Smooth muscle cell (in vitro differentiated cells): ENCODE measurements at regions not wholly inside any gene's neighbourhood (a gene's known extent, or its start where the extent isn't known, plus 50 kb on each side); places are given as distances from the start of the nearest gene placed in this dataset.
"Not testable (repeated sequence)": the region's sequence is repeated elsewhere in the genome, so short reads cannot be mapped to it uniquely, and the experiment has no call there.

ENCODE experiments used
- DNase-seq: peaks from one replicate; lab custom pipeline; 2025; ENCODE audit not compliant: unreplicated experiment; lab: John Stamatoyannopoulos, UW
- H2AFZ ChIP-seq: fragments of 200-600 bp; sonication (generic); 2 replicates; pipeline ENCODE4 v1.6.0; 2016; ENCODE audit warnings: antibody characterized with exemption, low read depth, mild to moderate bottlenecking
- H3F3A ChIP-seq: fragments of 200-600 bp; sonication (generic); 2 replicates; pipeline ENCODE4 v1.6.0; 2017; ENCODE audit warnings: antibody characterized with exemption, low read depth
- H3K27ac ChIP-seq: fragments of 200-600 bp; sonication (generic); 2 replicates; pipeline ENCODE4 v1.5.1; 2016; ENCODE audit warnings: low read depth, mild to moderate bottlenecking
- H3K27me3 ChIP-seq: fragments of 200-600 bp; sonication (generic); 2 replicates; pipeline ENCODE4 v1.6.1; 2016; ENCODE audit warnings: low read depth, mild to moderate bottlenecking
- H3K36me3 ChIP-seq: fragments of 200-600 bp; sonication (generic); 2 replicates; pipeline ENCODE4 v1.5.1; 2016; ENCODE audit warnings: low read depth
- H3K4me1 ChIP-seq: fragments of 200-600 bp; sonication (generic); 2 replicates; pipeline ENCODE4 v1.5.1; 2016; ENCODE audit warnings: low read depth
- H3K4me2 ChIP-seq: fragments of 200-600 bp; sonication (generic); 2 replicates; pipeline ENCODE4 v1.6.0; 2016; ENCODE audit warnings: mild to moderate bottlenecking
- H3K4me3 ChIP-seq: fragments of 200-600 bp; sonication (generic); 2 replicates; pipeline ENCODE4 v1.5.1; 2016; ENCODE audit warnings: mild to moderate bottlenecking
- H3K79me2 ChIP-seq: fragments of 200-600 bp; sonication (generic); 2 replicates; pipeline ENCODE4 v1.6.0; 2016; ENCODE audit warnings: low read depth, mild to moderate bottlenecking
- H3K9ac ChIP-seq: fragments of 200-600 bp; sonication (generic); 2 replicates; pipeline ENCODE4 v1.6.0; 2016; ENCODE audit warnings: low read depth
- H3K9me3 ChIP-seq: fragments of 200-600 bp; sonication (generic); replicated peaks from 2 replicates; pipeline ENCODE4 v1.5.1; 2016; ENCODE audit warnings: low read depth
- H4K20me1 ChIP-seq: fragments of 200-600 bp; sonication (generic); 2 replicates; pipeline ENCODE4 v1.6.0; 2016; ENCODE audit warnings: low read depth
- WGBS: methylation state at CpG from one replicate; pipeline ENCODE4 v1.1.7; 2016; ENCODE audit warnings: low lambda C conversion rate; 5-methylcytosine and 5-hydroxymethylcytosine counted together
- TF ChIP-seq, protein P1 (sequence below): fragments of 200-600 bp; sonication (generic); IDR thresholded peaks from 2 replicates; pipeline ENCODE4 v1.5.1; 2017; ENCODE audit warnings: borderline replicate concordance, mild to moderate bottlenecking, antibody characterized with exemption; ENCODE audit not compliant: insufficient read depth, poor library complexity, severe bottlenecking

DNA sequence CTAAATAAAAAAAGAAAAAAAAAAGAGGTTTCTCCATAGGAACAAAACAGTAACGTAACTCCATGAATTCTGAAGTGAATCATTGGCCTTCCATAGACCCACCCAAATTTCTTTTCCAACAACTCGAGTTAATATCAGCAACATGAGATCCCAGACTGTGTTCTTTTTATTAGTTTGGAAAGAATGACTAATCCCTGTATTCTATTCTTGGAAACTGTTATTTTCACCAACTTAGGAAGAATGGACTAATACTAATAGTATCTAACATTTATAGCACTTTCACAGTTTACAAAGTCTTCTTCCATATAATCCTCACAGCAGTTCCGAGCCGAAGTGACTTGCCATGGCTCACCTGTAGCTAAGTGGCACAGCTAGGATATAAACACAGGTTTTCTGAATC lies 72.7 kb upstream of the SLC4A7 start:
- H3K9ac ChIP-seq, result no peak overlapping the region
- H3K4me2 ChIP-seq, result no peak overlapping the region
- no peak overlapping the region for H3K4me3 ChIP-seq
- H3K27me3 ChIP-seq, result no peaks in the 10 kb centered on the region
- no peaks in the 10 kb centered on the region for H3K9me3 ChIP-seq
- no peaks in the 10 kb centered on the region for H3K79me2 ChIP-seq
- no peaks in the 10 kb centered on the region for H3K4me1 ChIP-seq
- no peak for DNase-seq
- no peak overlapping the region for H2AFZ ChIP-seq
- H3K27ac ChIP-seq, result peak overlapping the region; percentile 72
- no peaks in the 10 kb centered on the region for H3K36me3 ChIP-seq
- TF ChIP-seq, protein P1, sequence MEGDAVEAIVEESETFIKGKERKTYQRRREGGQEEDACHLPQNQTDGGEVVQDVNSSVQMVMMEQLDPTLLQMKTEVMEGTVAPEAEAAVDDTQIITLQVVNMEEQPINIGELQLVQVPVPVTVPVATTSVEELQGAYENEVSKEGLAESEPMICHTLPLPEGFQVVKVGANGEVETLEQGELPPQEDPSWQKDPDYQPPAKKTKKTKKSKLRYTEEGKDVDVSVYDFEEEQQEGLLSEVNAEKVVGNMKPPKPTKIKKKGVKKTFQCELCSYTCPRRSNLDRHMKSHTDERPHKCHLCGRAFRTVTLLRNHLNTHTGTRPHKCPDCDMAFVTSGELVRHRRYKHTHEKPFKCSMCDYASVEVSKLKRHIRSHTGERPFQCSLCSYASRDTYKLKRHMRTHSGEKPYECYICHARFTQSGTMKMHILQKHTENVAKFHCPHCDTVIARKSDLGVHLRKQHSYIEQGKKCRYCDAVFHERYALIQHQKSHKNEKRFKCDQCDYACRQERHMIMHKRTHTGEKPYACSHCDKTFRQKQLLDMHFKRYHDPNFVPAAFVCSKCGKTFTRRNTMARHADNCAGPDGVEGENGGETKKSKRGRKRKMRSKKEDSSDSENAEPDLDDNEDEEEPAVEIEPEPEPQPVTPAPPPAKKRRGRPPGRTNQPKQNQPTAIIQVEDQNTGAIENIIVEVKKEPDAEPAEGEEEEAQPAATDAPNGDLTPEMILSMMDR, result no peak
- H3F3A ChIP-seq, result no peaks in the 10 kb centered on the region
- no peaks in the 10 kb centered on the region for H4K20me1 ChIP-seq
- 35% methylated on average over 4 of the region's 4 CpGs for WGBS

DNA sequence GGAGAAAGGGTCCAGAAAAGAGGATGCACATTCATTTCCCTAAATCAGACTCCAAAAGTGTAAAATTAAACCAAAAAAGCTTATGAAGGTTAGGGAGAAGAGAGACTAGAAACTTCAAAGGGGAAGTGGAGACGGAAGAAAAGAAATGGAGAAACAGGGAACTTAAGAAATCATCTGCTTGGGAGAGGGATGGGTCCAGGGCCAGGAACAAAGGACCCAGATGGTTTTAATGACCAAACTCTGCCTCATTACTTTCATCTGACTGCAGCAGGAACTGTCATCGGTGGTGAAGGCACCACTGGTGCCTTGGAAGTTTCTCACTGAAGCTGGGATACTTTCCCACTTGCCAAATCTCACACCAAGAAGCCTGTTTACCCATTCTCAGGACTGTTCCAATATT lies 70.5 kb upstream of the SLC4A7 start:
- H3K4me3 ChIP-seq, result no peak overlapping the region
- no peaks in the 10 kb centered on the region for H3K79me2 ChIP-seq
- peak overlapping the region; percentile 30 for H2AFZ ChIP-seq
- no peak overlapping the region for H3K4me2 ChIP-seq
- no peaks in the 10 kb centered on the region for H4K20me1 ChIP-seq
- H3K36me3 ChIP-seq, result no peaks in the 10 kb centered on the region
- H3K27me3 ChIP-seq, result no peaks in the 10 kb centered on the region
- no peak for DNase-seq
- peak overlapping the region; percentile 83 for H3K27ac ChIP-seq
- H3K9me3 ChIP-seq, result no peaks in the 10 kb centered on the region
- 78% methylated on average over 2 of the region's 2 CpGs for WGBS
- H3K9ac ChIP-seq, result no peak overlapping the region
- H3K4me1 ChIP-seq, result no peaks in the 10 kb centered on the region
- TF ChIP-seq, protein P1, result no peak
- H3F3A ChIP-seq, result no peaks in the 10 kb centered on the region

DNA sequence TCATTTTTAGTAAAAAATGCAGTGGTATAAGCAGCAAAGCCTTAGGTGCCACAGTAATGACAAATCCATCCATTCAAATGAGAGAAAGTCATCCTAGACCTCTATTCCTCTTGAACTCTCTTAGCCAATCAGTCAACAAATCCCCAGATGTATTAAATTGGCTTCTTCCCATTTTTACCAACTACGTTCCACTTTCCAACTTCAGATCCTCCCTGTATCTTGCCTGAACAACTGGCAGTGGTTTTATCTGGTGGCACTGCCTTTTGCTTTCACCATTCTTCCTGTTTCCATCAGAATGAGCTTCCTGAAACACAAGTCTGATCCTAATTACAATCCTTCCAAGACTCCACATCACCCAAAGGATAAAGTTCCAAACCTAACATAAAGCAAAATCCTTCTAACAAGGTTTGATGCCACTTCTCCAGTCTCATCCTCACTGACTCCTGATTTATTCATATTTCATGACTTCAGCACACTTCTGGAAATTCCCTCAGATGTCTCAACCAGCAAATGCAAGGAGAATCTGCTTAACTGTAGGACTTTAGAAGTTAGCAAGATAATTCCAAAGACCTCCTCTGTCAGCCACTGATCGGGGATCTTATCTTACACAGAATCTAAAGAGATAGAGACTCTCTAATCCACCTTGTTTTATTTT lies 69.8 kb upstream of the SLC4A7 start:
- Histone ChIP-seq H2AFZ (peak overlapping the region; percentile 30), H4K20me1 (no peaks in the 10 kb centered on the region), H3K4me3 (no peak overlapping the region), H3K27ac (peak overlapping the region; percentile 83), H3K4me2 (no peak overlapping the region), H3F3A (no peaks in the 10 kb centered on the region), H3K36me3 (no peaks in the 10 kb centered on the region), H3K27me3 (no peaks in the 10 kb centered on the region), H3K79me2 (no peaks in the 10 kb centered on the region), H3K4me1 (no peaks in the 10 kb centered on the region), H3K9me3 (no peaks in the 10 kb centered on the region), H3K9ac (peak overlapping the region; percentile 12)
- TF ChIP-seq, protein P1, result no peak
- 38% methylated on average over 2 of the region's 2 CpGs for WGBS
- DNase-seq, result no peak

DNA sequence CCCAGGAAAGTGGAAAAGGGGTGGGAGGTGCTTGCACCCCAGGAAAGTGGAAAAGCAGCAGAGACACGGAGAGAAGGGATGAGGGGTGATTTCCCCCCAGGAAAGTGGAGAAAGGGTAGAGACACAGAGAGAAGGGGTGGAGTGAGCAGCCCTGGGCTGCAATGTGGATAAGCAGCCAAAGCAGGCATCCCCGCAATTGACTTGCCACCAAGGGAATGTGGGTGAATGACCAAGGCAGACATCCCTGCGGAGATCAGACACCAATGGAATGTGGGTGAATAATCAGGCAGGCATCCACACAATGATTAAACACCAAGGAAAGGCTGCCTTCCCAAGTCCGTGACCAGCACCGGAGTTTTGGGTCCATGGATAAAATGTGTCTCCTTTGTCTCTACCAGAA lies 68.5 kb upstream of the SLC4A7 start:
- H3K79me2 ChIP-seq, H3K9me3 ChIP-seq, H3K9ac ChIP-seq, H3F3A ChIP-seq, H3K4me1 ChIP-seq, H4K20me1 ChIP-seq, DNase-seq, H3K4me2 ChIP-seq, H3K27me3 ChIP-seq, H3K36me3 ChIP-seq, H2AFZ ChIP-seq, H3K4me3 ChIP-seq: not testable (repeated sequence)
- 33% methylated on average over 5 of the region's 5 CpGs for WGBS
- H3K27ac ChIP-seq, result peak overlapping the region; percentile 83

DNA sequence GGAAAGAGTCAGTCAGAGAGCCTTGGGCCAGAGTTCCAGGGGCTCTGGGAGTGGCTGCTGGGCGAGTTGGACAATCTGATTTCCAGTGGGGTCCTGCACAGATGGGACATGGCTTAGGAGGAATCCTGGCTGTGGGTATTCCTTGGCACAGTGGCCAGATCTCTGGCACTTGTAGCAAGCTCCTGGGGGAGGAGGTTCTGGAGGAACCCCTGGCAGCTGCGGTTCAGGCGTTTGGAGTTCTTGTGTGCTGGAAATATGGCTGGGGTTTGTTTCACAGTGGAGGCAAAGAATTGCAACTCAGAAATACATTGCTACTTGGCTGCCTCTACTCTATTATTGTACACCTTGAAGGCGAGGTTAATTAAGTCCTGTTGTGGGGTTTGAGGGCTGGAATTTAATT lies 67.2 kb upstream of the SLC4A7 start:
- not testable (repeated sequence) for H3K79me2 ChIP-seq, H3F3A ChIP-seq, H3K27ac ChIP-seq, DNase-seq, H3K4me3 ChIP-seq, H2AFZ ChIP-seq, H4K20me1 ChIP-seq, H3K4me2 ChIP-seq, H3K36me3 ChIP-seq, H3K9ac ChIP-seq, H3K27me3 ChIP-seq, H3K9me3 ChIP-seq, H3K4me1 ChIP-seq
- 97% methylated on average over 4 of the region's 4 CpGs for WGBS
